GM19351 (cell line): ENCODE measurements at regions not wholly inside any gene's neighbourhood (a gene's known extent, or its start where the extent isn't known, plus 50 kb on each side); places are given as distances from the start of the nearest gene placed in this dataset.
"Not testable (repeated sequence)": the region's sequence is repeated elsewhere in the genome, so short reads cannot be mapped to it uniquely, and the experiment has no call there.

ENCODE experiments used
- ATAC-seq: cut with Tn5 transposase; IDR thresholded peaks from one replicate; pipeline ENCODE4 v1.9.1; 2021; ENCODE audit warnings: mild to moderate bottlenecking, moderate library complexity; ENCODE audit not compliant: unreplicated experiment

DNA sequence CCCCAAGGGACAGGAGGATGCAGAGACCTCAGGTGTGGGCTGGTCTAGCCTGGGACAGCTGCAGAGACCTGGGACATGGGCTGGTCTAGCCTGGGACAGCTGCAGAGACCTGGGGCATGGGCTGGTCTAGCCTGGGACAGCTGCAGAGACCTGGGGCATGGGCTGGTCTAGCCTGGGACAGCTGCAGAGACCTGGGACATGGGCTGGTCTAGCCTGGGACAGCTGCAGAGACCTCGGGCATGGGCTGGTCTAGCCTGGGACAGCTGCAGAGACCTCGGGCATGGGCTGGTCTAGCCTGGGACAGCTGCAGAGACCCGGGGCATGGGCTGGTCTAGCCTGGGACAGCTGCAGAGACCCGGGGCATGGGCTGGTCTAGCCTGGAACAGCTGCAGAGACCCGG lies 310.8 kb downstream of the TEX29 start:
- ATAC-seq, result not testable (repeated sequence)

DNA sequence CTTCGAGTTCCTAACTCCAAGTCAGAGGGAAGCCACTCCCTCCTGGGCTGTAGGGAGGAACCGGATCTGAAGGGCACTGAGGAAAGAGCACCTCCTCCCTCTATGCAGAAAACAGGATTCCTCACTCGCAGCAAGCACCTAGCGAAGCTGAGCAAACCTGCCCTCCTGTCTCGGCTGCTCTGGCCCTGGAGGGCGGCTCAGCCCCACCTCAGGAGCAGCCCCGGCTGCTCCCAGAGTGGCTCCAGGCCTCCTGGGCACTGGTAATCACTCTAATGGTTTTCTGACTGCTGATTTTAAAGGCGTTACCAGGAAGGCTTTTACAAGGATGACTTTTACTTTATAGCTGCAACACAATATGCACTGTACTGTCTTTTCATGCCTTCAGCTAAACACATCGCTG lies 312.5 kb downstream of the TEX29 start:
- ATAC-seq, result no peak

DNA sequence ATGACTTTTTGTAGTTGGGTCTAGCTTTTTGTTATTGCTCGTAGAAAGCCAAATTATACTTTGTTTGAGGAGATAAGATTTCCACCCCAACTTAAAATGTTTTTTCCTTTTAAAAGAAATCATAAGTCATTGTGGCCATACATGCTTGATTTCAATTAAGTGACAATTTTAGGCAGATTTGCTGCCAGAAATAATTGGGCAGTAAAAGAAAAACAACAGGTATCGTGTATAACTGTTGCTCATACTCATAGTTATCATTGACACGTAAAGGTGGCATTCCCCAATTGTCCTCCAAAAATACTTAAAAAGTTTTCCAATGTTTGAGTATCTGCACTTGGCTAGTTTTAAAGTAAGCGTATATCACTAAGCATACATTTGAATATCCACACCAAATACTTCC lies 313.0 kb downstream of the TEX29 start:
- ATAC-seq, result no peak

- no peak for ATAC-seq
Measured at GRCh38 chr13:111634410-111634809, 314.0 kb downstream of the TEX29 start.

DNA sequence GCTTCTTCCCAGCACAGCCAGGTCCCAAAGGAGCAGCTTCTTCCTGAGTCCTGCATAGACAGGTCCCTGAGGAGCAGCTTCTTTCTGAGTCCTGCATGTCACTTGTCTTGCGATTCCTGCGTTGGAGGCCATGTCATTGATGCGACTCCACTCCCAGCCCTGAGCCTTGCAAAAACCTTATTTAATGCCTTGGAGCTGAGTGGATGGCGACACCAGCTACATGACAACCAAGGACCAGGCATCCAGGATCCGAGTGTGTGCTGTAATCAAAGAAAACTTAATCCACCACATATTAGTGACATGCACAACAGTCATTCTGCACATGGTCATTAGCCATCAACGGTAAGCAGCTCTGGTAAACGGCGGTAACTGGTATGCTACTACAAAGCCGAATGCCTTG lies 315.8 kb downstream of the TEX29 start:
- no peak for ATAC-seq

- ATAC-seq, result no peak
Measured at GRCh38 chr13:111636804-111637203, 316.4 kb downstream of the TEX29 start.

DNA sequence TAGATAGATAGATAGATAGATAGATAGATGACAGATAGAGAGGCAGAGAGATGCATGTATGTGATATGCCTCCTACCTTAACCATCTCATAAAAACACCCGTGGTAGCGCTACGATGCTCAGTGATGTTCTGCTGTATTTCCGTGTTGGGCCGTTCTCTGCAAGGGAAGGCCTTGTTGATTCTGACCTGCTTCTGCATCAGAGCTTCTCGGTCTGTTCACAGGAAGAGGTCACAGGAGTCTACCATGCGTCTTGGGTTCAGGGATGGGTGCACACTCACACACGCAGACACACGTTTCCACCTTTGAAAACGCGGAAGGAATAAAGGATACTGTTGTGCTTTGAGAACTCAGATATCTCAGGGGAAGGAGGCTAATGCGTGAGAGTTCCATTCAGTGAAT lies 316.9 kb downstream of the TEX29 start:
- ATAC-seq, result no peak

DNA sequence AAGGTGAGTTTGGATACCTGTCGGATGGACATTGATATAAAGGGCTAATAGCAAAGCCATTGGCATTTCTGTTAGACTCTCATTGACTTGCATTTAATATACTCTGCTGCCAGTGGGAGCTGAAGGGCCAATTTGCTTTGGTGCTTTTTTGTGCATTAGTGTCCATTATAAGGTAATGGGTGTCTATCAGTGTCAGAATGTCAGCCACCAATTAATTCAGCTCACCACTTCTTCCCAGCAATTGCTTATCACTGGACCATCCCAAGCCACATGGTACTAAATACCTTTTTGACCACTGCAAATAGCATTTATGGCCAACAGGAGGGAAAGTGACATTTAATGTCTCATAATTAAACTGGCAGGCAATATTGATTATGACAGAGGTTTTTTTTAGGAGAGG lies 317.8 kb downstream of the TEX29 start:
- no peak for ATAC-seq

GRCh38 chr13:111639196-111639705 lies 318.8 kb downstream of the TEX29 start:
- ATAC-seq, result no peak

DNA sequence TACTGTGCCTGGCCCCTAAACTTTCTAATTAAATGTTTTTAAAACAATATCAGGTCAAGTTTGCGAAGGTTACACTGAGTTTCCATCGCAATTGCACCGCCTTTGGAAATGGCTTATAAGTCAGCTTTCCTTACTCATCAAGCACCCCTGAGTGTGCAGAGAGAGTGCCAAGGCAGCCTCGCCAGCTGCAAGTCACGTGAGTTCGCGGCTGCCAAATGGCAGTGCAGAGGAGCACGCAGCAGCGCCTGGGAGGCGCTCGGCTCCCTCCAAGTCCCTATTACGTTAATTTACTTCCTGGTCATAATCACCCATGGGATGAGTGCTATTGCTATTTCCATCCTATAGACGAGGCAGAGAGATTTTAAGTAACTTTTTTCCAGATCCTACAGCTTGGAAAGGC lies 319.6 kb downstream of the TEX29 start:
- no peak for ATAC-seq

GRCh38 chr13:111640476-111640875 lies 320.0 kb downstream of the TEX29 start:
- no peak for ATAC-seq

DNA sequence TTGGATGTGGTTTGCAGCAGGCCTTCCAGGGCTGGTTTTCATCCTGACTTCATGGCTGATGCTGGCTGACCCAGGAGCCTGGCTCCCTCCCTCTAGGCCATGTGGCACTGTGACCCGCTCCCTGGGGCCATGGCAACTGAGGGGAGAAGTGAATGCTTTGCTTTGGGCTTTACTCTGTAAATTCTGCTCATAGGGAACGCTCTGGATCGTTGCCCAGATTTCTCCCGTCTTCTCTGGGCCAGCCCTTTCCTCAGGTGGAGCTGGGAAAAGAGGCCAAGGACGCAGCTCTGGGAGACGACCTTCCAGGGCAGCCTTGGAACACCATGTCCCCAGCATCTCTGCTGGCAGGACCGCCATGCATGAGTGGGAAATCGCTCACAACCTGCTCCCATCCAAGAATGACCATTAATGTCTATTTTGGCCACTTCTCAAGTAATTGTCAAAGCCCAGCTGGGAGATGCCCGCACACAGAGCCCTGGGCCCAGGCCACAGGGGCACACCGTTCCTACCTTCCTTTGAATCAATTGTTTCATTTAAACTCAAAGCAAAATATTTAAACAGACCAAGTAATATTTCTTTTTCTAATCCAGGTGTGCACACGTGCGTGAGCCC lies 321.8 kb downstream of the TEX29 start:
- ATAC-seq, result no peak

DNA sequence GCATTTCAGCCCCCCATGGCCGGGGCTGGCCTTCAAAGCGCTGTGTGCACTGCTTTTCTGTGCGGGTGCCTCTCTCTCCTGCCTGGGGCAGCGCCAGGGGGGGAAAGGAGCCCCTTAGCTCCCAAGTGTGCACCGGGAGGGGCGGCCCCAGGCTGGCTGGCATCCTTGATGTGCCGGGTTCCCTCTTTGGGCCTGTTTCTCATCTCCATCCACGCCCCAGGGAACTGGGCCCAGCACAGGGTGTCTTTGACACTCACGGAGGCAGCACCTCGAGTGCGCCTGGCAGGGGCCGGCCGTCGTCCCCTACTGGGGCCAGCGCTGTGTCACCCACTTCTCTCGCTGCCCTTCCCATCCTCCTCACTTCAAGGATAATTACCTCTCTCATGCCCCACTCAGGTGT lies 324.3 kb downstream of the TEX29 start:
- ATAC-seq, result no peak

GRCh38 chr13:111645198-111645597 lies 324.8 kb downstream of the TEX29 start:
- ATAC-seq, result no peak

GRCh38 chr13:111645598-111646455 lies 325.4 kb downstream of the TEX29 start:
- ATAC-seq, result no peak

GRCh38 chr13:111646456-111646855 lies 326.0 kb downstream of the TEX29 start:
- ATAC-seq, result no peak

- no peak for ATAC-seq
Measured at GRCh38 chr13:111648885-111649284, 328.4 kb downstream of the TEX29 start.

DNA sequence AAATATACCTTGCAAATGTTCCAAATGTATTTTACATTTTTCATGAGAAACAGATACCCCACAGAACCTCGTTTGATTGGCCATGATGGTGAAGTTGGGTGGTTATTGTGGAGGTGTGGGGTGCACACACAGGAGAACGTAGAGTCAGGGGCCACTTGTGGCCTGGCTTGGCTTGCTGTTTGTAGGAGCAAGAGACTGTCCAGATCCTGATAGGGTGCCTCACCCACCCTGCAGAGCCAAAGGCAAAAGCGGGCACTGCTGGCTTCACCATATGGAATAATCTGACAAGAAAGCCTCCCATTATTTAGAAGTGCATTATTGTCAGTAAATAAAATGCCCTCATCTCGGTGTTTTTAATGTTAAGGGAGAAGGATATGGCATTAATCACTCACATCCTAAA lies 330.2 kb downstream of the TEX29 start:
- ATAC-seq, result no peak

DNA sequence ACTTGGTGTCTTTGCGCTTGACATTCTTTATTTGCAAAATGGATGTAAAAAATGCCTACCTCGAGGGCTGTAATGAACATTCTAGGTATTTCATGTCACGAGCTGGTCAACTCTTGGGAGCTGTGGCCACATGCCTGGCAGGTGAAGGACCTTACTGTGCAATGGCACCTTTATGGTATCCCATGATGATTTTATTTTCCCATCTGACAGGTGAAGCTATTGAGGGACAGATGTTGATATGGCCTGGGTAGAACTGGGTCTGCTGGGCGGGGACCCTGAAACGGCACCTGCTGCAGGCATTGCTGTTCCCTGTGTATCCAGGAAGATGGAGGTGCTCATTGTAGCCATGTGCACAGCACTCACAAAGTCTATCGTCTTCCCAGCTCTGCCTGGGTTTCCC lies 332.2 kb downstream of the TEX29 start:
- no peak for ATAC-seq

- ATAC-seq, result no peak
Measured at GRCh38 chr13:111654531-111654930, 334.1 kb downstream of the TEX29 start.

DNA sequence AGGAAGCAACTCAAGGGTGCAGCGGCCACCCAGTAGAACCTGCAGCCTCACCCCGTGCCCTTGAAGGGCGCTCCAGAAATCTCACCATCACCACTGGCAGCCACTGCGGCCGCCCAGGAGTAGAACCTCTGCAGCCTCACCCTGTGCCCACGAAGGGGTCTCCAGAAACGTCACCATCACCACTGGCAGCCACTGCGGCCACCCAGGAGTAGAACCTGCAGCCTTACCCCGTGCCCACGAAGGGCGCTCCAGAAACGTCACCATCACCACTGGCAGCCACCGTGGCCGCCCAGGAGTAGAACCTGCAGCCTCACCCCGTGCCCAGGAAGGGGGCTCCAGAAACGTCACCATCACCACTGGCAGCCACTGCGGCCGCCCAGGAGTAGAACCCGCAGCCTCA lies 336.0 kb downstream of the TEX29 start:
- no peak for ATAC-seq

DNA sequence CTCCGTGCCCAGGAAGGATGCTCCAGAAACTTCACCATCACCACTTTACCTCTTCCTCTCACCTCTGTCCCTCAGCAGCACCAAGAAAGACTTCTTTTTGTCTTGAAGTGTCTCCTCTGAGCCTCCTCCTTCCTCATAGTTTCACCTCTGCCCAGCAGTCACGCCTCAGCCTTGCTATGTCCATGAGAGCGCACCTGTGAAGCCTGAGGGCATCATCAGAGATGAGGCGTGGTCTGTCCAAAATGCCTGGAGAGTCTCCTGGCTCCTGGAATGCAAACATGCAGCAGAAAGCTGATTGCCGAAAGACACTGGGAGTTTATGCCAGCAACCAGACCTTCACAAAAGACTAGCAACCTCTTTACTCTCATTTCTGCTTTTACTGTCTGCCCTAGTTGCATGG lies 336.6 kb downstream of the TEX29 start:
- no peak for ATAC-seq
